Neural cell (in vitro differentiated cells): ENCODE measurements at regions not wholly inside any gene's neighbourhood (a gene's known extent, or its start where the extent isn't known, plus 50 kb on each side); places are given as distances from the start of the nearest gene placed in this dataset.

ENCODE experiments used
- H2AFZ ChIP-seq: fragments of 200-600, 300-800 bp; sonication (generic), shearing (Covaris generic); 2 replicates; pipeline ENCODE4 v1.6.0; 2014; ENCODE audit warnings: low read depth, mild to moderate bottlenecking, antibody characterized with exemption, low read length, moderate library complexity
- H3F3A ChIP-seq: fragments of 200-600 bp; shearing (Covaris generic); 2 replicates; pipeline ENCODE4 v1.6.1; 2016; ENCODE audit warnings: mild to moderate bottlenecking, moderate library complexity, mixed read lengths, antibody characterized with exemption, low read length; ENCODE audit not compliant: insufficient read depth, poor library complexity, severe bottlenecking
- H3K27ac ChIP-seq: fragments of 200-600, 300-800 bp; sonication (generic), shearing (Covaris generic); 2 replicates; pipeline ENCODE4 v1.5.1; 2014; ENCODE audit warnings: mild to moderate bottlenecking, low read length, moderate library complexity
- H3K27me3 ChIP-seq: fragments of 300-800, 200-600 bp; sonication (generic), shearing (Covaris generic); 2 replicates; pipeline ENCODE4 v1.6.0; 2014; ENCODE audit warnings: mild to moderate bottlenecking, low read depth, low read length, moderate library complexity; ENCODE audit not compliant: insufficient read depth
- H3K36me3 ChIP-seq: fragments of 300-800, 200-600 bp; sonication (generic), shearing (Covaris generic); 2 replicates; pipeline ENCODE4 v1.5.1; 2014; ENCODE audit warnings: mild to moderate bottlenecking, antibody characterized with exemption, low read length, moderate library complexity; ENCODE audit not compliant: insufficient read depth
- H3K4me2 ChIP-seq: fragments of 300-800, 200-600 bp; sonication (generic), shearing (Covaris generic); 2 replicates; pipeline ENCODE4 v1.6.0; 2014; ENCODE audit warnings: mild to moderate bottlenecking, low read length
- H3K4me3 ChIP-seq: fragments of 300-800, 200-600 bp; sonication (generic), shearing (Covaris generic); 2 replicates; pipeline ENCODE4 v1.5.1; 2014; ENCODE audit warnings: mild to moderate bottlenecking, low read length, moderate library complexity
- H3K79me2 ChIP-seq: fragments of 200-600 bp; shearing (Covaris generic); replicated peaks from 2 replicates; pipeline ENCODE4 v1.6.0; 2014; ENCODE audit warnings: mild to moderate bottlenecking, low read length, moderate library complexity; ENCODE audit not compliant: insufficient read depth
- H3K9ac ChIP-seq: fragments of 300-800, 200-600 bp; sonication (generic), shearing (Covaris generic); 2 replicates; pipeline ENCODE4 v1.6.1; 2016; ENCODE audit warnings: mild to moderate bottlenecking, low read length, mixed read lengths
- H3K9me2 ChIP-seq: fragments of 200-600 bp; shearing (Covaris generic); 2 replicates; pipeline ENCODE4 v1.6.1; 2016; ENCODE audit warnings: mild to moderate bottlenecking, low read length, mixed read lengths; ENCODE audit not compliant: insufficient read depth
- H3K9me3 ChIP-seq: fragments of 200-600, 300-800 bp; sonication (generic), shearing (Covaris generic); 2 replicates; pipeline ENCODE4 v1.6.1; 2016; ENCODE audit warnings: mild to moderate bottlenecking, mixed run types, low read length, moderate library complexity, mixed read lengths
- H4K20me1 ChIP-seq: fragments of 200-600 bp; shearing (Covaris generic); 2 replicates; pipeline ENCODE4 v1.6.1; 2016; ENCODE audit warnings: mild to moderate bottlenecking, mixed run types; ENCODE audit not compliant: insufficient read depth
- EP300 ChIP-seq: fragments of 450-650 bp; conservative IDR thresholded peaks from 2 replicates; pipeline ENCODE4 v1.6.1; 2014; ENCODE audit warnings: antibody characterized with exemption, mild to moderate bottlenecking, moderate library complexity; ENCODE audit not compliant: poor library complexity, severe bottlenecking
- EZH2 ChIP-seq: fragments of 200-600, 300-800 bp; shearing (Covaris generic), sonication (generic); IDR thresholded peaks from 2 replicates; pipeline ENCODE4 v1.6.1; 2014; ENCODE audit warnings: antibody characterized with exemption, low read length, borderline replicate concordance, mild to moderate bottlenecking; ENCODE audit not compliant: insufficient read depth, poor library complexity, severe bottlenecking
- MXI1 ChIP-seq: fragments of 450-650 bp; conservative IDR thresholded peaks from 2 replicates; pipeline ENCODE4 v1.6.1; 2014; ENCODE audit warnings: antibody characterized with exemption, mild to moderate bottlenecking; ENCODE audit not compliant: poor library complexity, severe bottlenecking
- POLR2AphosphoS5 ChIP-seq: IDR thresholded peaks from 2 replicates; pipeline ENCODE4 v1.6.1; 2012
- RAD21 ChIP-seq: fragments of 450-650 bp; conservative IDR thresholded peaks from 2 replicates; pipeline ENCODE4 v1.6.1; 2014; ENCODE audit warnings: antibody characterized with exemption, mild to moderate bottlenecking, moderate library complexity
- SMC3 ChIP-seq: fragments of 450-650 bp; conservative IDR thresholded peaks from 2 replicates; pipeline ENCODE4 v1.6.1; 2014; ENCODE audit warnings: antibody characterized with exemption, mild to moderate bottlenecking, moderate library complexity; ENCODE audit not compliant: poor library complexity
- TAF1 ChIP-seq: IDR thresholded peaks from 2 replicates; pipeline ENCODE4 v1.6.1; 2012; ENCODE audit warnings: low read depth
- TF ChIP-seq, protein P1 (sequence below): IDR thresholded peaks from 2 replicates; pipeline ENCODE4 v1.6.1; 2012; ENCODE audit warnings: borderline replicate concordance
- TF ChIP-seq, protein P2 (sequence below): fragments of 450-650 bp; IDR thresholded peaks from 2 replicates; pipeline ENCODE4 v1.5.1; 2014; ENCODE audit warnings: antibody characterized with exemption, mild to moderate bottlenecking, moderate library complexity; ENCODE audit not compliant: poor library complexity, severe bottlenecking

DNA sequence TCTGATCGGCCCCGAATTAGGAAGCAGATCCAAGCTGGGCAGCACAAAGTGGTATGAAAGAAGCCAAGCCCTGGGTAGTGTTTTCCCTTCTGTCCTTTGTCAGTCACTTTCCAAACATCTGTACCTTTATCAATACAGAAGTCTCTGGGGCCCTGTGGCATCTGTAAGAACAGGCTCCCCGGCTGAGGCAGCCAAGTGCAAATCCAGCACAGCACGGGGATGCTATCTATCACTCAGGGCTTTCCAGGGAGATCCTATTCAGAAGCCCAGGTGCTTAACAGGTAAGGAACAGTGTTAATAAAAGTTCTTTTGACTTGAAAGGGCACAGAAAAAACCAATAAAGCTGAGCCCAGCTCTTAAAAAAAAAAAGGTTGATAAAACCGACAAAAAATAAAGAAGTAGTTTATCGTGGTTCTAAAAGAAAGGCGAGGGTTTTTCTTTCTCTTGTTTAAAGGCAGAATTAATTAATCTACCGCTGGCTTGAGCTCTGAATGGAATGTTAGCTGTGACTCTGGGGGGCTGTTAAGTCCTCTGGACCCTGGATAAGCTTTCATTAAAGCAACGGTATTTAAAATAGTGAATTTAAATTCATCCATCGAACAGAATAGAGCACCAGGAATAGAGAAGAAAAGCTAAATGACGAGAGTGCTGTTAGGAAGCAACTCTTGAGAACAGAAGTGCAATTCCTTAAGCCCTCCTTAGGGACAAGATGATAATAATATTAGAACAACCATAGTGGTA, 119.1 kb upstream of the GATB start:
- Histone ChIP-seq H2AFZ (no peak overlapping the region), H4K20me1 (no peaks in the 10 kb centered on the region), H3F3A (no peaks in the 10 kb centered on the region), H3K9ac (no peak overlapping the region), H3K4me2 (no peak overlapping the region), H3K9me3 (no peaks in the 10 kb centered on the region), H3K27me3 (no peaks in the 10 kb centered on the region), H3K36me3 (no peaks in the 10 kb centered on the region), H3K79me2 (no peaks in the 10 kb centered on the region), H3K9me2 (no peaks in the 10 kb centered on the region), H3K27ac (no peak overlapping the region), H3K4me3 (no peak overlapping the region)
- no peak for TF ChIP-seq EP300
- no peak for TF ChIP-seq POLR2AphosphoS5
- TF ChIP-seq, protein P1, sequence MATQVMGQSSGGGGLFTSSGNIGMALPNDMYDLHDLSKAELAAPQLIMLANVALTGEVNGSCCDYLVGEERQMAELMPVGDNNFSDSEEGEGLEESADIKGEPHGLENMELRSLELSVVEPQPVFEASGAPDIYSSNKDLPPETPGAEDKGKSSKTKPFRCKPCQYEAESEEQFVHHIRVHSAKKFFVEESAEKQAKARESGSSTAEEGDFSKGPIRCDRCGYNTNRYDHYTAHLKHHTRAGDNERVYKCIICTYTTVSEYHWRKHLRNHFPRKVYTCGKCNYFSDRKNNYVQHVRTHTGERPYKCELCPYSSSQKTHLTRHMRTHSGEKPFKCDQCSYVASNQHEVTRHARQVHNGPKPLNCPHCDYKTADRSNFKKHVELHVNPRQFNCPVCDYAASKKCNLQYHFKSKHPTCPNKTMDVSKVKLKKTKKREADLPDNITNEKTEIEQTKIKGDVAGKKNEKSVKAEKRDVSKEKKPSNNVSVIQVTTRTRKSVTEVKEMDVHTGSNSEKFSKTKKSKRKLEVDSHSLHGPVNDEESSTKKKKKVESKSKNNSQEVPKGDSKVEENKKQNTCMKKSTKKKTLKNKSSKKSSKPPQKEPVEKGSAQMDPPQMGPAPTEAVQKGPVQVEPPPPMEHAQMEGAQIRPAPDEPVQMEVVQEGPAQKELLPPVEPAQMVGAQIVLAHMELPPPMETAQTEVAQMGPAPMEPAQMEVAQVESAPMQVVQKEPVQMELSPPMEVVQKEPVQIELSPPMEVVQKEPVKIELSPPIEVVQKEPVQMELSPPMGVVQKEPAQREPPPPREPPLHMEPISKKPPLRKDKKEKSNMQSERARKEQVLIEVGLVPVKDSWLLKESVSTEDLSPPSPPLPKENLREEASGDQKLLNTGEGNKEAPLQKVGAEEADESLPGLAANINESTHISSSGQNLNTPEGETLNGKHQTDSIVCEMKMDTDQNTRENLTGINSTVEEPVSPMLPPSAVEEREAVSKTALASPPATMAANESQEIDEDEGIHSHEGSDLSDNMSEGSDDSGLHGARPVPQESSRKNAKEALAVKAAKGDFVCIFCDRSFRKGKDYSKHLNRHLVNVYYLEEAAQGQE, result no peak
- no peak for TF ChIP-seq EZH2
- TF ChIP-seq RAD21, result no peak
- TF ChIP-seq, protein P2, sequence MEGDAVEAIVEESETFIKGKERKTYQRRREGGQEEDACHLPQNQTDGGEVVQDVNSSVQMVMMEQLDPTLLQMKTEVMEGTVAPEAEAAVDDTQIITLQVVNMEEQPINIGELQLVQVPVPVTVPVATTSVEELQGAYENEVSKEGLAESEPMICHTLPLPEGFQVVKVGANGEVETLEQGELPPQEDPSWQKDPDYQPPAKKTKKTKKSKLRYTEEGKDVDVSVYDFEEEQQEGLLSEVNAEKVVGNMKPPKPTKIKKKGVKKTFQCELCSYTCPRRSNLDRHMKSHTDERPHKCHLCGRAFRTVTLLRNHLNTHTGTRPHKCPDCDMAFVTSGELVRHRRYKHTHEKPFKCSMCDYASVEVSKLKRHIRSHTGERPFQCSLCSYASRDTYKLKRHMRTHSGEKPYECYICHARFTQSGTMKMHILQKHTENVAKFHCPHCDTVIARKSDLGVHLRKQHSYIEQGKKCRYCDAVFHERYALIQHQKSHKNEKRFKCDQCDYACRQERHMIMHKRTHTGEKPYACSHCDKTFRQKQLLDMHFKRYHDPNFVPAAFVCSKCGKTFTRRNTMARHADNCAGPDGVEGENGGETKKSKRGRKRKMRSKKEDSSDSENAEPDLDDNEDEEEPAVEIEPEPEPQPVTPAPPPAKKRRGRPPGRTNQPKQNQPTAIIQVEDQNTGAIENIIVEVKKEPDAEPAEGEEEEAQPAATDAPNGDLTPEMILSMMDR, result no peak
- TF ChIP-seq TAF1, result no peak
- no peak for TF ChIP-seq SMC3
- no peak for TF ChIP-seq MXI1

DNA sequence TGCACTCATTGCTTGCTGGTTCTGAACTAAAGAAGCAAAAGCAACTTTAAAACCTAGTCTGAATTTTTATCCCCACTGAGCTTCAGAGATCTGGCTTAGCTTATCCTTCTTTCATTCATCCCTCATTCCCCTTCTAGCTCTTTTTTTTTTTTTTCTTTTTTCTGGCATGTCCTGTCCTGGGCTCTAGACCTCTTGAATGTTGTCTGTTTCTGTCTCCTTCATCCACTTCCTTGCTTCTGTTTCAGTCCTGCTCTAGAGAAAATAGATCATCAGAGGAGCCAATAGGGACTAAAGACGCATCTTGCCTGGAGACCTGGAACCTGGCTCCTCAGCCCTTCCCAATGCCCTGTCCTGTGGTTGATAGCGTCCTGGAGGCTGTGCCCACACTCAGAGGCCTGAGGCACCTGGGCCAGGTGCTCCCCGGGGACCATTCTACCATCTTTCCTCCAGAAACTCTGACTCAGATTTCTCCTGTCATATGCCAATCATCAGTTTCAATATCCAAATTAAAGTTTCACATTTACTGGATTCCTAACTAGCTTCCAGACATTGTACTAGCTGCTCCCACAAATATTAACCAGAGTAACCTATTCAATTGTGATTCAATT, 115.7 kb upstream of the GATB start:
- H3K9me2 ChIP-seq, result no peaks in the 10 kb centered on the region
- no peak for TF ChIP-seq SMC3
- TF ChIP-seq, protein P2, result no peak
- no peak for TF ChIP-seq RAD21
- no peak for TF ChIP-seq EZH2
- no peak for TF ChIP-seq TAF1
- TF ChIP-seq EP300, result no peak
- TF ChIP-seq, protein P1, result no peak
- no peak for TF ChIP-seq POLR2AphosphoS5
- TF ChIP-seq MXI1, result no peak

More for the DNA sequence above, 115.7 kb upstream of the GATB start:
- H3K27me3 ChIP-seq, result no peaks in the 10 kb centered on the region
- H3K4me3 ChIP-seq, result no peak overlapping the region
- H3K79me2 ChIP-seq, result no peaks in the 10 kb centered on the region
- H3K27ac ChIP-seq, result no peak overlapping the region
- H3F3A ChIP-seq, result no peaks in the 10 kb centered on the region
- no peaks in the 10 kb centered on the region for H4K20me1 ChIP-seq
- no peak overlapping the region for H3K9ac ChIP-seq
- no peaks in the 10 kb centered on the region for H3K36me3 ChIP-seq
- no peak overlapping the region for H3K4me2 ChIP-seq
- H3K9me3 ChIP-seq, result no peaks in the 10 kb centered on the region
- H2AFZ ChIP-seq, result no peak overlapping the region
